ENCODE measurements at regions not wholly inside any gene's neighbourhood (a gene's known extent, or its start where the extent isn't known, plus 50 kb on each side); places are given as distances from the start of the nearest gene placed in this dataset.

DNA sequence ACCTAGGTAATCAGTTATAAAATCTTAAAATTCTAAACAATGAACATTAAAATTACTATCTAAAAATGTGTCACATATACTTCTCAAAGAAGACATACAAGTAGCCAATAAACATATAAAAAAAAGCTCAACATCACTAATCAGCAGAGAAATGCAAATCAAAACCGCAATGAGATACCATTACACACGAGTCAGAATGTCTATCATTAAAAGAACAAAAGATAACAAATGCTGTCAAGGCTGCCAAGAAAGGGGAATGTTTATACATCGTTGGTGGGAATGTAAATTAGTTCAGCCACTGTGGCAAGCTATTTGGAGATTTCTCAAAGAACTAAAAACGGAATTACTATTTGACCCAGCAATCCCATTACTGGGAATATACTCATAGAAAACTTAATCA lies 310.3 kb upstream of the EDNRB start:
- DNase-seq (ENCODE audit: low read depth), result no peak
- TF ChIP-seq, protein P1, sequence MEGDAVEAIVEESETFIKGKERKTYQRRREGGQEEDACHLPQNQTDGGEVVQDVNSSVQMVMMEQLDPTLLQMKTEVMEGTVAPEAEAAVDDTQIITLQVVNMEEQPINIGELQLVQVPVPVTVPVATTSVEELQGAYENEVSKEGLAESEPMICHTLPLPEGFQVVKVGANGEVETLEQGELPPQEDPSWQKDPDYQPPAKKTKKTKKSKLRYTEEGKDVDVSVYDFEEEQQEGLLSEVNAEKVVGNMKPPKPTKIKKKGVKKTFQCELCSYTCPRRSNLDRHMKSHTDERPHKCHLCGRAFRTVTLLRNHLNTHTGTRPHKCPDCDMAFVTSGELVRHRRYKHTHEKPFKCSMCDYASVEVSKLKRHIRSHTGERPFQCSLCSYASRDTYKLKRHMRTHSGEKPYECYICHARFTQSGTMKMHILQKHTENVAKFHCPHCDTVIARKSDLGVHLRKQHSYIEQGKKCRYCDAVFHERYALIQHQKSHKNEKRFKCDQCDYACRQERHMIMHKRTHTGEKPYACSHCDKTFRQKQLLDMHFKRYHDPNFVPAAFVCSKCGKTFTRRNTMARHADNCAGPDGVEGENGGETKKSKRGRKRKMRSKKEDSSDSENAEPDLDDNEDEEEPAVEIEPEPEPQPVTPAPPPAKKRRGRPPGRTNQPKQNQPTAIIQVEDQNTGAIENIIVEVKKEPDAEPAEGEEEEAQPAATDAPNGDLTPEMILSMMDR (IDR thresholded peaks at IDR 0.05; ENCODE audit: control insufficient read depth, insufficient read depth, low read depth, low read length, missing control alignments), result no peak
- no peak overlapping the region for H3K4me3 ChIP-seq (ENCODE audit: control insufficient read depth, low read depth, low read length)

DNA sequence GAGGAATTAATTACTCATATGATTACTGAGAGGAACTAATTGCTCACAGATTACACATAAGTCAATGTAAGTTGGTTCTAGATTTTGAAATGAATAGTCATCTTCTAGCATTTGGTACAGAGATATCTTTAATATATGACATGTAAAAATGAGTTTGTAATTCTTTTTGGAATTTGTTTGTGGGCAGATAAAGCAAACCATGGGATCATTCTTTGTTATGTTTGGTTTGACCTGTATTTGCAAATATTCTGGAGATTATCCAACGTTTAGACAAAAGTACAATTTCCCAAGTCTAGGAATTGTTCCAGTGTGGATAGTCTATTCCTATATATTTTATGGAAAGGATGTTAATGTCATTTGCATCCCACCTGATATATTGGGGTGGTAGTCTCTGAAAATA lies 309.6 kb upstream of the EDNRB start:
- no peak overlapping the region for H3K4me3 ChIP-seq (ENCODE audit: control insufficient read depth, low read depth, low read length)
- TF ChIP-seq, protein P1 (IDR thresholded peaks at IDR 0.05; ENCODE audit: control insufficient read depth, insufficient read depth, low read depth, low read length, missing control alignments), result no peak
- DNase-seq (ENCODE audit: low read depth), result no peak

DNA sequence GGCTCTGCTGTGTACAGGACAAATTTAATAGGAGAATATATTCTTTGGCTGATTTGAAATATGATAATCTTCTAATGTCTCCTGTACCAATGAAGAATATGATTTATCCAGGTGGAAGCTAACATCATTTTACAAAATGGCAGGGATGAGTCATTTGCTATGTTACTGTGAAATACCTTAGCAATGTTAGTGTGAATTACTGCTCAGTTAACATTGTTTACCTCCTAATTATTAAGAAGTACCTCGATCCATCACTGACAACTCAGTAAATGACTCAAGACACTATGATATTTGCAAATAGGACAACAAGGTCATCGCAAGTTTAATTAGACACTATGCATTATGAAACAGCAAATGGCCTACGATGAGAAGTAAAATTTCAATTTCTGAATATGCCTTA lies 309.1 kb upstream of the EDNRB start:
- no peak for DNase-seq (ENCODE audit: low read depth)
- no peak overlapping the region for H3K4me3 ChIP-seq (ENCODE audit: control insufficient read depth, low read depth, low read length)
- TF ChIP-seq, protein P1 (IDR thresholded peaks at IDR 0.05; ENCODE audit: control insufficient read depth, insufficient read depth, low read depth, low read length, missing control alignments), result no peak

DNA sequence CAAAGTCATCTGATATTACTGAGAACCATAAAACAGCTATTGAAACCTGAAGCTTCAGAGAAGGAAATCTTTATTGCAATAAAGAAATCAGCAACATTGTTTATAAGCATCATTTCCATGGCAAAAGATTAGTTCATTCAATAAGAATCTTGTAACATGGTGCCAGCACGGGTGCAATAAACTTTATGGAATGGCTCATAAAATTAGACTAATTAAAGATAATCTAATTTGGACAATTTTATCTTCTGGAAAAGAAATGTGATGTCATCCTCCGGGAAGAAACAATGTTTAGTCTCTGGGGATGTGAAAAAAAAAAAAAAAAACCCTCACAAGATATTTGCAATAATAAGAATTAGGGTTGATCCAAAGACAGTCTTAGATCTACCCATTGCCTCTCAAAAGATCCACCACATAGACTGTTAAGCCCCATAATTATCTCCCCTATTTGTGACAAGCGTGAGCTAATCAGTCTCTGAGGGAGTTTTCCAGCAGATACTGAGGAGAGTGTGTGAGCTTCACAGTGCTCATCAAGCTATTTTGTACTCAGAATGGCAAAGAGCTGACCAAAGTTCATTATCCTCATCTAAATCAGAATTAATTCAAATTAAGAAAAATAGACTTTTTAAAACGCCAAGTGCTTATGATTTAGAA lies 297.0 kb upstream of the EDNRB start:
- no peak for DNase-seq (ENCODE audit: low read depth)
- no peak overlapping the region for H3K4me3 ChIP-seq (ENCODE audit: control insufficient read depth, low read depth, low read length)
- TF ChIP-seq, protein P1 (IDR thresholded peaks at IDR 0.05; ENCODE audit: control insufficient read depth, insufficient read depth, low read depth, low read length, missing control alignments), result no peak

DNA sequence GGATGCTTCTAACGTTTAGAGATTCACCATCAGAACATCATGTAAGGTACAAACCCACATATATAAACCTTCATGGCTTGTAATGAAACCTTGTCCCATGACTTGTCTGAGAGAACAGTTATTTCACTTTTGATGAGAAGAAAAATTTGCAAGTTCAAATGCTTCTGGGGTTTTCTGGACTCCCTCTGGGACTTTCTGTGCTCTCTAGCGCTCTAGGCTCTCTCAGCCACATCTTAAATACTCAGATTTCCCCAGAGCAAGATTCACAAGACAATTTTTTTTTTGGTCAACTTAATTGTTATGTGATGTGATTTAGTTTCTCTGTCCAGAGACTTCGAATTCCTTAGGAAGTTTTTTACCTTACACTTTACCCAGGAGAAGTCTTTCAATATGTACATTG lies 282.8 kb upstream of the EDNRB start:
- TF ChIP-seq, protein P1 (IDR thresholded peaks at IDR 0.05; ENCODE audit: control insufficient read depth, insufficient read depth, low read depth, low read length, missing control alignments), result no peak
- DNase-seq (ENCODE audit: low read depth), result no peak
- H3K4me3 ChIP-seq (ENCODE audit: control insufficient read depth, low read depth, low read length), result no peak overlapping the region

DNA sequence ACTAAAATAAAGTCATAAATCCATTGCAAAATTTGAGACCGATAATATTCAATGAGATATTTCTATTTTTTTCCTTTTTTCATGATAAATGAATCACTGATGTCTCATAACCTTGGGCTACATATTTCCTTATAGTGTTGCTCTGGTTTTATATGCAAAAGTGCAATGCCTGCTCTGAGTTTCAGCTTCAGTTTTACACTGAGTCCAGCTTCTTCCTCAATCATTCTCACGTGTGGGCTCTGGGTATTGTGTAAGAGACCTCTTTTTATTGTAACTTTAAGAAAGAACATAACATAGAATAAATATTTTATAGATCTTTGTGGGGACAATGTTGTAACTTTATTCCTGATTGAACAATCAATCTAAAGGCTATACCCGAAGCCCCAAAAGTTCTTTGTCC lies 280.2 kb upstream of the EDNRB start:
- TF ChIP-seq, protein P1 (IDR thresholded peaks at IDR 0.05; ENCODE audit: control insufficient read depth, insufficient read depth, low read depth, low read length, missing control alignments), result no peak
- H3K4me3 ChIP-seq (ENCODE audit: control insufficient read depth, low read depth, low read length), result no peak overlapping the region
- DNase-seq (ENCODE audit: low read depth), result no peak

DNA sequence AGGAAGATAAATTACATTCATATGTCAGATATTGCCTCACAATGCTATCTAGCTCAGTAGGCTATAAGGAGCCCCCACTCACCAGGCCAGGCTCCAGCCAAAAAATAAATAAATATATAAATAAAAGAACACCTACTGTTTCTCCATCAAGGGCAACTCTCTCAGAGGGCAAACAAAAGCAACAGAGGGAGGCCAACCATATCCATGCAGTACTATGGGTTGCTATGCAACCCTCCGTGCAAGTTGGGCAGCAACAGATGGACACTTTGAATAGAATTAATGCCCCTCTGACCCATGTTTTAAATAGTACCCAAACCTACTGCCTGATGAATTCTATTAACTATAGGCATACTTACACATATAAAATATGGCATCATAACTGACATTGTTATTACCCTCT lies 279.8 kb upstream of the EDNRB start:
- TF ChIP-seq, protein P1 (IDR thresholded peaks at IDR 0.05; ENCODE audit: control insufficient read depth, insufficient read depth, low read depth, low read length, missing control alignments), result no peak

More for the DNA sequence above, 279.8 kb upstream of the EDNRB start:
- no peak for DNase-seq (ENCODE audit: low read depth)
- no peak overlapping the region for H3K4me3 ChIP-seq (ENCODE audit: control insufficient read depth, low read depth, low read length)
